ENCODE measurements at regions not wholly inside any gene's neighbourhood (a gene's known extent, or its start where the extent isn't known, plus 50 kb on each side); places are given as distances from the start of the nearest gene placed in this dataset.

DNA sequence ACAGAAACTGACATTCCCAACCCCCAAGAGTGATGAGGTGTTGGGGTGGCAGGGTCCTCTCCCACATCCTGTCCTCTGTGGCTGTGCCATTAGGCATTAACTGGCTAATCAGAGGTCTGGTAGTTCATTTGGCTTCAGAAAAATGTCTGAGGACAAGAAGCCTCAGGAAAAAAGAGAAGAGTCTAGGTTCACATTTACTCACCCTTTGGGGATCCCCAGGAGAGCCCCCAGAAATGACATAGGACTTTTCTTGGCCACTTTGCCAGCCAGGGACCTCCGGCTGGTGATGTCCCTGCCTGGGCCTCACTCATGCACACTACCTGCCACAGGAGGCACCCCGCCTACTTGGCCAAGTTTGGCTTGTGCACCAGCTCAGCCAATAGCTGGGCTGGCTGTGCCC lies 173.0 kb downstream of the RBM46 start:
- BruUV-seq (replicated peaks) = no TSS peak
- no peaks in the 10 kb centered on the region for H3K9me1 ChIP-seq (ENCODE audit: control insufficient read depth, insufficient read depth, low read length)
- ChIA-PET POLR2A (no interaction called here), CTCF (ENCODE audit: low intra/inter-chr PET ratio) (no interaction called here)
- H3K27me3 ChIP-seq (ENCODE audit: control insufficient read depth in 2 of 2, insufficient read depth in 2 of 2, low read length in 2 of 2) = no peaks in the 10 kb centered on the region
- H4K20me1 ChIP-seq (replicated peaks; ENCODE audit: control insufficient read depth, insufficient read depth, low read length) = no peaks in the 10 kb centered on the region
- intact Hi-C loops (cut with micrococcal nuclease) = no loop called here
- TF ChIP-seq DPF2 (IDR thresholded peaks at IDR 0.05) (no peak), BRCA1 (IDR thresholded peaks at IDR 0.05) (no peak), BRCA1 (CRISPR knock-in tag; IDR thresholded peaks at IDR 0.05) (no peak), HSF4 (CRISPR knock-in tag; IDR thresholded peaks at IDR 0.05; ENCODE audit: borderline replicate concordance) (no peak)
- TF ChIP-seq, protein P1, sequence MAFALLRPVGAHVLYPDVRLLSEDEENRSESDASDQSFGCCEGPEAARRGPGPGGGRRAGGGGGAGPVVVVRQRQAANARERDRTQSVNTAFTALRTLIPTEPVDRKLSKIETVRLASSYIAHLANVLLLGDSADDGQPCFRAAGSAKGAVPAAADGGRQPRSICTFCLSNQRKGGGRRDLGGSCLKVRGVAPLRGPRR (CRISPR knock-in tag; IDR thresholded peaks at IDR 0.05) = no peak
- FAIRE-seq = no peak
- no peaks in the 10 kb centered on the region for H3K4me1 ChIP-seq (replicated peaks in 1 of 2; ENCODE audit: control insufficient read depth in 2 of 2, insufficient read depth in 2 of 2, low read length in 2 of 2)
- ATAC-seq = no peak
- H3K4me3 ChIP-seq = no peak overlapping the region
- H2AFZ ChIP-seq (ENCODE audit: low read depth, low read length) = no peak overlapping the region
- no peaks in the 10 kb centered on the region for H3K79me2 ChIP-seq (ENCODE audit: control insufficient read depth, insufficient read depth, low read length)
- in situ Hi-C loops (cut with MboI) = no loop called here
- H3K4me2 ChIP-seq (ENCODE audit: insufficient read depth, low read length) = no peak overlapping the region
- 0% methylated on average over 2 of the region's 2 CpGs for WGBS (ENCODE audit: insufficient coverage, low coverage, missing lambda C conversion rate)
- H3K36me3 ChIP-seq (ENCODE audit: control insufficient read depth, insufficient read depth, low read length) = no peaks in the 10 kb centered on the region
- no peak overlapping the region for H3K9ac ChIP-seq (ENCODE audit: insufficient read depth in 1 of 2, low read depth in 2 of 2, low read length in 2 of 2)
- no peak for DNase-seq (ENCODE audit: extremely low read depth in 1 of 4, low spot score in 3 of 4)
- no peaks in the 10 kb centered on the region for H3K9me3 ChIP-seq (replicated peaks; ENCODE audit: control insufficient read depth, insufficient read depth, low read depth, low read length)
- no peak overlapping the region for H3K27ac ChIP-seq (ENCODE audit: extremely low read depth, low read depth, low read length)

DNA sequence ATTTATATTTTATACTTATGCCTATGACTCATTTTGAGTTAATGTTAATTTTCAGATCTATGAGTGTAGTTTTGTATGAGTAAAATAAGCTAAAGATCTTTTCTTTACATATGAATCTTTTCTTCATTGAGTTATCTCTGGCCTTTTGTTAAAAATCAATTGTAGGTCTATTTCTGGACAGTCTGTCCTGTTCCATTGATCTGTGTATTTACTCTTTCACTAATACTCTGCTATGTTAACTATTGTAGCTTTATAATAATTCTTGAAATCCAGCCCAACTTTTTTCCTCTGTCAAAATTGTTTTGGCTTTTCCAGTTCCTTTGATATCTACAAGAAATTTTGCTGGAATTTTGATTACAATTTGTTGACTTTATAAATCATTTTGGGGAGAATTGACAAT lies 177.0 kb downstream of the RBM46 start:
- Histone ChIP-seq H3K36me3 (ENCODE audit: control insufficient read depth, insufficient read depth, low read length) (no peaks in the 10 kb centered on the region), H4K20me1 (replicated peaks; ENCODE audit: control insufficient read depth, insufficient read depth, low read length) (no peaks in the 10 kb centered on the region), H3K9me3 (replicated peaks; ENCODE audit: control insufficient read depth, insufficient read depth, low read depth, low read length) (no peaks in the 10 kb centered on the region), H3K4me1 (replicated peaks in 1 of 2; ENCODE audit: control insufficient read depth in 2 of 2, insufficient read depth in 2 of 2, low read length in 2 of 2) (no peaks in the 10 kb centered on the region), H3K9me1 (ENCODE audit: control insufficient read depth, insufficient read depth, low read length) (no peaks in the 10 kb centered on the region), H3K79me2 (ENCODE audit: control insufficient read depth, insufficient read depth, low read length) (no peaks in the 10 kb centered on the region), H3K4me3 (no peak overlapping the region), H3K27me3 (ENCODE audit: control insufficient read depth in 2 of 2, insufficient read depth in 2 of 2, low read length in 2 of 2) (no peaks in the 10 kb centered on the region), H3K4me2 (ENCODE audit: insufficient read depth, low read length) (no peak overlapping the region), H3K27ac (ENCODE audit: extremely low read depth, low read depth, low read length) (no peak overlapping the region), H2AFZ (ENCODE audit: low read depth, low read length) (no peak overlapping the region), H3K9ac (ENCODE audit: insufficient read depth in 1 of 2, low read depth in 2 of 2, low read length in 2 of 2) (no peak overlapping the region)
- DNase-seq (ENCODE audit: extremely low read depth in 1 of 4, low spot score in 3 of 4) = no peak
- FAIRE-seq = no peak
- POLR2A ChIA-PET = no interaction called here
- in situ Hi-C loops (cut with MboI) (no loop called here), intact Hi-C loops (cut with micrococcal nuclease) (no loop called here)
- no peak for TF ChIP-seq AFF4 (CRISPR knock-in tag; IDR thresholded peaks at IDR 0.05)
- no peak for ATAC-seq
- no TSS peak for BruUV-seq (replicated peaks)
- CTCF ChIA-PET (ENCODE audit: low intra/inter-chr PET ratio) = no interaction called here

Data from K562 (cell line).